ENCODE measurements at regions not wholly inside any gene's neighbourhood (a gene's known extent, or its start where the extent isn't known, plus 50 kb on each side); places are given as distances from the start of the nearest gene placed in this dataset.

- no peak for TF ChIP-seq CTCF (IDR thresholded peaks at IDR 0.05; ENCODE audit: insufficient read depth, low read length, poor library complexity, severe bottlenecking)
- H3K36me3 ChIP-seq (ENCODE audit: control insufficient read depth, insufficient read depth, low read length): no peaks in the 10 kb centered on the region
- no peak for DNase-seq (ENCODE audit: extremely low read depth, insufficient read length)
- H3K4me3 ChIP-seq (replicated peaks; ENCODE audit: low read depth, low read length): no peak overlapping the region
- no peaks in the 10 kb centered on the region for H3K27me3 ChIP-seq (replicated peaks; ENCODE audit: control insufficient read depth, insufficient read depth, low read length)
Observed at GRCh38 chr1:63124666-63125191, 197.6 kb upstream of the FOXD3 start.

- H3K4me3 ChIP-seq (replicated peaks; ENCODE audit: low read depth, low read length): no peak overlapping the region
- TF ChIP-seq CTCF (IDR thresholded peaks at IDR 0.05; ENCODE audit: insufficient read depth, low read length, poor library complexity, severe bottlenecking): no peak
- no peaks in the 10 kb centered on the region for H3K27me3 ChIP-seq (replicated peaks; ENCODE audit: control insufficient read depth, insufficient read depth, low read length)
Observed at GRCh38 chr1:63126104-63126503, 196.3 kb upstream of the FOXD3 start.

GRCh38 chr1:63127376-63127775, 195.0 kb upstream of the FOXD3 start:
- H3K36me3 ChIP-seq (ENCODE audit: control insufficient read depth, insufficient read depth, low read length): no peaks in the 10 kb centered on the region
- H3K4me3 ChIP-seq (replicated peaks; ENCODE audit: low read depth, low read length): no peak overlapping the region
- TF ChIP-seq CTCF (IDR thresholded peaks at IDR 0.05; ENCODE audit: insufficient read depth, low read length, poor library complexity, severe bottlenecking): no peak
- no peaks in the 10 kb centered on the region for H3K27me3 ChIP-seq (replicated peaks; ENCODE audit: control insufficient read depth, insufficient read depth, low read length)
- DNase-seq (ENCODE audit: extremely low read depth, insufficient read length): no peak

More at GRCh38 chr1:63126104-63126503, 196.3 kb upstream of the FOXD3 start:
- DNase-seq (ENCODE audit: extremely low read depth, insufficient read length): no peak
- no peaks in the 10 kb centered on the region for H3K36me3 ChIP-seq (ENCODE audit: control insufficient read depth, insufficient read depth, low read length)

GRCh38 chr1:63128556-63128955, 193.8 kb upstream of the FOXD3 start:
- no peak for TF ChIP-seq CTCF (IDR thresholded peaks at IDR 0.05; ENCODE audit: insufficient read depth, low read length, poor library complexity, severe bottlenecking)
- no peaks in the 10 kb centered on the region for H3K27me3 ChIP-seq (replicated peaks; ENCODE audit: control insufficient read depth, insufficient read depth, low read length)
- no peak for DNase-seq (ENCODE audit: extremely low read depth, insufficient read length)
- H3K4me3 ChIP-seq (replicated peaks; ENCODE audit: low read depth, low read length): no peak overlapping the region
- no peaks in the 10 kb centered on the region for H3K36me3 ChIP-seq (ENCODE audit: control insufficient read depth, insufficient read depth, low read length)

- no peak for DNase-seq (ENCODE audit: extremely low read depth, insufficient read length)
- H3K36me3 ChIP-seq (ENCODE audit: control insufficient read depth, insufficient read depth, low read length): no peaks in the 10 kb centered on the region
- no peak for TF ChIP-seq CTCF (IDR thresholded peaks at IDR 0.05; ENCODE audit: insufficient read depth, low read length, poor library complexity, severe bottlenecking)
- H3K4me3 ChIP-seq (replicated peaks; ENCODE audit: low read depth, low read length): no peak overlapping the region
- no peaks in the 10 kb centered on the region for H3K27me3 ChIP-seq (replicated peaks; ENCODE audit: control insufficient read depth, insufficient read depth, low read length)
Observed at GRCh38 chr1:63129184-63129583, 193.2 kb upstream of the FOXD3 start.

- DNase-seq (ENCODE audit: extremely low read depth, insufficient read length): no peak
- H3K4me3 ChIP-seq (replicated peaks; ENCODE audit: low read depth, low read length): no peak overlapping the region
- H3K36me3 ChIP-seq (ENCODE audit: control insufficient read depth, insufficient read depth, low read length): no peaks in the 10 kb centered on the region
- TF ChIP-seq CTCF (IDR thresholded peaks at IDR 0.05; ENCODE audit: insufficient read depth, low read length, poor library complexity, severe bottlenecking): no peak
- no peaks in the 10 kb centered on the region for H3K27me3 ChIP-seq (replicated peaks; ENCODE audit: control insufficient read depth, insufficient read depth, low read length)
Observed at GRCh38 chr1:63129855-63130254, 192.5 kb upstream of the FOXD3 start.

Data from GM06990 (cell line).